Peyer's patch (tissue), 4 donors: ENCODE measurements at regions not wholly inside any gene's neighbourhood (a gene's known extent, or its start where the extent isn't known, plus 50 kb on each side); places are given as distances from the start of the nearest gene placed in this dataset.

ENCODE experiments used
- CTCF ChIP-seq, 6 experiments: fragments of 450-650 bp in 4 of 6; fragments of 200-600 bp in 2 of 6; sonication (generic) in 1 of 6; IDR thresholded peaks; one replicate each; pipeline ENCODE4 v1.5.1; 2017 to 2019; ENCODE audit warnings: antibody characterized with exemption in 6 of 6, mild to moderate bottlenecking in 3 of 6, moderate library complexity in 1 of 6
- POLR2A ChIP-seq, 2 donors: fragments of 450-650 bp; IDR thresholded peaks; one replicate each; pipeline ENCODE4 v1.5.1; 2017; ENCODE audit warnings: antibody characterized with exemption in 2 of 2, mild to moderate bottlenecking in 2 of 2, moderate library complexity in 2 of 2

GRCh38 chr2:43144263-43144662 is 82.1 kb downstream of the ZFP36L2 start:
- TF ChIP-seq POLR2A (IDR thresholded peaks at IDR 0.05) (no peak), CTCF (IDR thresholded peaks at IDR 0.05) (no peak)
